HG03280 (cell line): ENCODE measurements at regions not wholly inside any gene's neighbourhood (a gene's known extent, or its start where the extent isn't known, plus 50 kb on each side); places are given as distances from the start of the nearest gene placed in this dataset.
A peak's percentile ranks its signal among the peaks of the same experiment; 100 is the strongest.

ENCODE experiments used
- ATAC-seq: cut with Tn5 transposase; IDR thresholded peaks from one replicate; pipeline ENCODE4 v1.9.1; 2021; ENCODE audit warnings: mild to moderate bottlenecking, moderate library complexity; ENCODE audit not compliant: unreplicated experiment

GRCh38 chr12:126855768-126856167 is 1411.2 kb upstream of the TMEM132C start:
- ATAC-seq: no peak

- ATAC-seq: no peak
Measured at GRCh38 chr12:126856958-126857357, 1410.0 kb upstream of the TMEM132C start.

GRCh38 chr12:126858560-126858959 is 1408.4 kb upstream of the TMEM132C start:
- ATAC-seq: no peak

- no peak for ATAC-seq
Measured at GRCh38 chr12:126860210-126860609, 1406.8 kb upstream of the TMEM132C start.

- no peak for ATAC-seq
Measured at GRCh38 chr12:126862500-126862899, 1404.5 kb upstream of the TMEM132C start.

GRCh38 chr12:126869644-126870043 is 1397.3 kb upstream of the TMEM132C start:
- ATAC-seq: no peak

- no peak for ATAC-seq
Measured at GRCh38 chr12:126873701-126874100, 1393.3 kb upstream of the TMEM132C start.

- peak; percentile 92 for ATAC-seq
Measured at GRCh38 chr12:126874427-126875026, 1392.4 kb upstream of the TMEM132C start.

GRCh38 chr12:126879842-126880241 is 1387.1 kb upstream of the TMEM132C start:
- no peak for ATAC-seq

- no peak for ATAC-seq
Measured at GRCh38 chr12:126883697-126884096, 1383.3 kb upstream of the TMEM132C start.

GRCh38 chr12:126889501-126889900 is 1377.5 kb upstream of the TMEM132C start:
- no peak for ATAC-seq

- ATAC-seq: no peak
Measured at GRCh38 chr12:126890097-126890496, 1376.9 kb upstream of the TMEM132C start.

- ATAC-seq: no peak
Measured at GRCh38 chr12:126891789-126892188, 1375.2 kb upstream of the TMEM132C start.

GRCh38 chr12:126895951-126896913 is 1370.7 kb upstream of the TMEM132C start:
- no peak for ATAC-seq

GRCh38 chr12:126897102-126897501 is 1369.9 kb upstream of the TMEM132C start:
- no peak for ATAC-seq

GRCh38 chr12:126897778-126898177 is 1369.2 kb upstream of the TMEM132C start:
- ATAC-seq: no peak

- no peak for ATAC-seq
Measured at GRCh38 chr12:126898562-126898961, 1368.4 kb upstream of the TMEM132C start.

GRCh38 chr12:126899926-126900792 is 1366.8 kb upstream of the TMEM132C start:
- ATAC-seq: no peak

- ATAC-seq: no peak
Measured at GRCh38 chr12:126903027-126903876, 1363.7 kb upstream of the TMEM132C start.

GRCh38 chr12:126905752-126906151 is 1361.2 kb upstream of the TMEM132C start:
- ATAC-seq: no peak
